ENCODE measurements at regions not wholly inside any gene's neighbourhood (a gene's known extent, or its start where the extent isn't known, plus 50 kb on each side); places are given as distances from the start of the nearest gene placed in this dataset.

DNA sequence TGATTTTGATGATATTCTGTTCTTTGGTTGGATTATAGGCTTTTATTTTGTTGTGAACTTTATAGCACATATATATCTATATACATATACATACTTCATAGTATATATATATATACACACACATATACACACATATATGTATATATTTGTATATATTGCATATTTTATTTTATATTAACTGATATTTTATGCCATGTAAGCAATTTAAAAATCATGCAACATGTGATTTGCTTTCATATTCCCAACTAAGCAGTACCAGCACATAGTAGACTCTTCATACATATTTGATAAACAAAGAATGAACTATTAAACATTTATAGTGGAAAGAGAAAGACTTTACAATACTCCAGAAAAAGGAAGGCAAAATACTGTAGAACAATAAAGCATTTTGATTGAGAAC, 679.2 kb downstream of the TENT5A start:
- TF ChIP-seq, protein P1, sequence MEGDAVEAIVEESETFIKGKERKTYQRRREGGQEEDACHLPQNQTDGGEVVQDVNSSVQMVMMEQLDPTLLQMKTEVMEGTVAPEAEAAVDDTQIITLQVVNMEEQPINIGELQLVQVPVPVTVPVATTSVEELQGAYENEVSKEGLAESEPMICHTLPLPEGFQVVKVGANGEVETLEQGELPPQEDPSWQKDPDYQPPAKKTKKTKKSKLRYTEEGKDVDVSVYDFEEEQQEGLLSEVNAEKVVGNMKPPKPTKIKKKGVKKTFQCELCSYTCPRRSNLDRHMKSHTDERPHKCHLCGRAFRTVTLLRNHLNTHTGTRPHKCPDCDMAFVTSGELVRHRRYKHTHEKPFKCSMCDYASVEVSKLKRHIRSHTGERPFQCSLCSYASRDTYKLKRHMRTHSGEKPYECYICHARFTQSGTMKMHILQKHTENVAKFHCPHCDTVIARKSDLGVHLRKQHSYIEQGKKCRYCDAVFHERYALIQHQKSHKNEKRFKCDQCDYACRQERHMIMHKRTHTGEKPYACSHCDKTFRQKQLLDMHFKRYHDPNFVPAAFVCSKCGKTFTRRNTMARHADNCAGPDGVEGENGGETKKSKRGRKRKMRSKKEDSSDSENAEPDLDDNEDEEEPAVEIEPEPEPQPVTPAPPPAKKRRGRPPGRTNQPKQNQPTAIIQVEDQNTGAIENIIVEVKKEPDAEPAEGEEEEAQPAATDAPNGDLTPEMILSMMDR (IDR thresholded peaks at IDR 0.05): no peak
- no peaks in the 10 kb centered on the region for H3K27me3 Mint-ChIP-seq (ENCODE audit: insufficient read depth)
- H3K27ac Mint-ChIP-seq: no peak overlapping the region
- H3K9me3 Mint-ChIP-seq: no peaks in the 10 kb centered on the region
- no peaks in the 10 kb centered on the region for H3K4me1 Mint-ChIP-seq (ENCODE audit: low read depth)
- DNase-seq: no peak
- no peak overlapping the region for H3K4me3 Mint-ChIP-seq
- H3K36me3 Mint-ChIP-seq (ENCODE audit: low read depth): no peaks in the 10 kb centered on the region

GRCh38 chr6:81071121-81071520, 681.4 kb downstream of the TENT5A start:
- DNase-seq: no peak
- Mint-ChIP-seq H3K4me3 (no peak overlapping the region), H3K27me3 (ENCODE audit: insufficient read depth) (no peaks in the 10 kb centered on the region), H3K4me1 (ENCODE audit: low read depth) (peaks cover 12% of the 10 kb centered on the region), H3K27ac (no peak overlapping the region), H3K9me3 (no peaks in the 10 kb centered on the region), H3K36me3 (ENCODE audit: low read depth) (no peaks in the 10 kb centered on the region)
- TF ChIP-seq, protein P1 (IDR thresholded peaks at IDR 0.05): no peak

DNA sequence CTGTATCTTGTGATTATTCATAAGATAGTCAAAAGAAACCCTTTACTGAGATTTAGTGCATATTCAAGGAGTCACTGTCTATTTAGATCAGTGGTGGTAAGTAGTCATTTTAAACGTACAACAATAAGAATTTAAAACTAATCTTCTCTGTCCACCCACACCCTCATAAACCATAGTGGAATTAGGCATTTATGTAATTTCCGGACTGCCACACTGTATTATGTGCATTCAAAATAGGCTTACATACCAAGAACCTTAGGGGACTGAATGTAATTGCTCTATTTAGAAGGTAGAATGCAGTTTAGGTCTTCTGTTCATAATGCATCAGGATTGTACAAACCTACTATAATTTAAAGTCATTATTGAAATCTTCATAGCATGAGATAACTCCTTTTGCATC, 685.4 kb downstream of the TENT5A start:
- H3K27ac Mint-ChIP-seq: no peak overlapping the region
- DNase-seq: peak; percentile 22
- H3K27me3 Mint-ChIP-seq (ENCODE audit: insufficient read depth): no peaks in the 10 kb centered on the region
- H3K9me3 Mint-ChIP-seq: no peaks in the 10 kb centered on the region
- peaks cover 12% of the 10 kb centered on the region for H3K4me1 Mint-ChIP-seq (ENCODE audit: low read depth)
- H3K36me3 Mint-ChIP-seq (ENCODE audit: low read depth): no peaks in the 10 kb centered on the region
- no peak overlapping the region for H3K4me3 Mint-ChIP-seq
- TF ChIP-seq, protein P1 (IDR thresholded peaks at IDR 0.05): no peak

- TF ChIP-seq, protein P1 (IDR thresholded peaks at IDR 0.05): no peak
- Mint-ChIP-seq H3K27ac (no peak overlapping the region), H3K4me3 (no peak overlapping the region), H3K9me3 (no peaks in the 10 kb centered on the region), H3K27me3 (ENCODE audit: insufficient read depth) (peaks cover 2% of the 10 kb centered on the region; the same call in 1 of the 2 replicates), H3K4me1 (ENCODE audit: low read depth) (peaks cover 12% of the 10 kb centered on the region), H3K36me3 (ENCODE audit: low read depth) (no peaks in the 10 kb centered on the region)
- no peak for DNase-seq
Measured at GRCh38 chr6:81063891-81064290, 688.6 kb downstream of the TENT5A start.

DNA sequence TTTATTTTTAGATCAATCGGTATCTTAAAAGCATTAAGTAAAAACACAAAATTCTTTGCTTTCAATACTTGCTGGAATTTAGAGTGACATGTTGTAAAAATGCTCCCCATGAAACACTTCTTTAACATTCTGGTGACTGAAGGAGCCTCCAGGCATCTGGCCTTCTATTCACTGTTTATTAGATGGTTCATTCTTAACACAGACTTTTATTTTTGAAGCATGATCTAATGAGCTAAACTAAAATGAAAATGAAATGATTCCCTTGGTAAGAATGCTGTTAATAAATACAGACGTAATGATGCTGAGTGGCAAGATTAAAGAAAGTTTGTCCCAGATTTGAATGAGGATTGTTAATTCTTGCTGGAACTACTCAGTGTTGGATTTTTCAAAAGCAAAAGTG, 698.4 kb downstream of the TENT5A start:
- no peaks in the 10 kb centered on the region for H3K27me3 Mint-ChIP-seq (ENCODE audit: insufficient read depth)
- no peak overlapping the region for H3K27ac Mint-ChIP-seq
- DNase-seq: peak; percentile 4
- H3K4me3 Mint-ChIP-seq: peak overlapping the region; percentile 18; the same call in 1 of the 2 replicates
- H3K36me3 Mint-ChIP-seq (ENCODE audit: low read depth): no peaks in the 10 kb centered on the region
- H3K9me3 Mint-ChIP-seq: no peaks in the 10 kb centered on the region
- H3K4me1 Mint-ChIP-seq (ENCODE audit: low read depth): peaks cover 16% of the 10 kb centered on the region
- TF ChIP-seq, protein P1 (IDR thresholded peaks at IDR 0.05): no peak

- H3K9me3 Mint-ChIP-seq: no peaks in the 10 kb centered on the region
- peaks cover 16% of the 10 kb centered on the region for H3K4me1 Mint-ChIP-seq (ENCODE audit: low read depth)
- no peaks in the 10 kb centered on the region; the same call in 1 of the 2 replicates for H3K27me3 Mint-ChIP-seq (ENCODE audit: insufficient read depth)
- H3K36me3 Mint-ChIP-seq (ENCODE audit: low read depth): no peaks in the 10 kb centered on the region
- no peak overlapping the region for H3K4me3 Mint-ChIP-seq
- TF ChIP-seq, protein P1 (IDR thresholded peaks at IDR 0.05): no peak
- no peak for DNase-seq
- no peak overlapping the region for H3K27ac Mint-ChIP-seq
Measured at GRCh38 chr6:81051952-81052351, 700.5 kb downstream of the TENT5A start.
